ENCODE measurements at regions not wholly inside any gene's neighbourhood (a gene's known extent, or its start where the extent isn't known, plus 50 kb on each side); places are given as distances from the start of the nearest gene placed in this dataset.

- POLR2A ChIA-PET: no interaction called here
- TF ChIP-seq CTCF (IDR thresholded peaks at IDR 0.05; ENCODE audit: insufficient read depth, low read depth, low read length): no peak
- Histone ChIP-seq H3K27me3 (ENCODE audit: control insufficient read depth, insufficient read depth, low read length) (no peaks in the 10 kb centered on the region), H3K4me3 (ENCODE audit: low read depth, low read length) (no peak overlapping the region), H3K36me3 (ENCODE audit: control insufficient read depth, insufficient read depth, low read length) (no peaks in the 10 kb centered on the region)
- DNase-seq (ENCODE audit: low read depth): no peak
- CTCF ChIA-PET: no interaction called here
These were observed 291.8 kb upstream of the GBE1 start for GRCh38 chr3:82053236-82053635.

- no peak for DNase-seq (ENCODE audit: low read depth)
- POLR2A ChIA-PET: no interaction called here
- H3K4me3 ChIP-seq (ENCODE audit: low read depth, low read length): no peak overlapping the region
- no peak for TF ChIP-seq CTCF (IDR thresholded peaks at IDR 0.05; ENCODE audit: insufficient read depth, low read depth, low read length)
- H3K27me3 ChIP-seq (ENCODE audit: control insufficient read depth, insufficient read depth, low read length): no peaks in the 10 kb centered on the region
- CTCF ChIA-PET: no interaction called here
- H3K36me3 ChIP-seq (ENCODE audit: control insufficient read depth, insufficient read depth, low read length): no peaks in the 10 kb centered on the region
These were observed 288.9 kb upstream of the GBE1 start for GRCh38 chr3:82050382-82050781.

- H3K4me3 ChIP-seq (ENCODE audit: low read depth, low read length): no peak overlapping the region
- no peaks in the 10 kb centered on the region for H3K36me3 ChIP-seq (ENCODE audit: control insufficient read depth, insufficient read depth, low read length)
- ChIA-PET POLR2A (no interaction called here), CTCF (no interaction called here)
- TF ChIP-seq CTCF (IDR thresholded peaks at IDR 0.05; ENCODE audit: insufficient read depth, low read depth, low read length): no peak
- DNase-seq (ENCODE audit: low read depth): no peak
- H3K27me3 ChIP-seq (ENCODE audit: control insufficient read depth, insufficient read depth, low read length): no peaks in the 10 kb centered on the region
These were observed 287.3 kb upstream of the GBE1 start for GRCh38 chr3:82048711-82049110.

- TF ChIP-seq CTCF (IDR thresholded peaks at IDR 0.05; ENCODE audit: insufficient read depth, low read depth, low read length): no peak
- H3K4me3 ChIP-seq (ENCODE audit: low read depth, low read length): no peak overlapping the region
- no peaks in the 10 kb centered on the region for H3K36me3 ChIP-seq (ENCODE audit: control insufficient read depth, insufficient read depth, low read length)
- CTCF ChIA-PET: no interaction called here
- no peak for DNase-seq (ENCODE audit: low read depth)
- POLR2A ChIA-PET: no interaction called here
- no peaks in the 10 kb centered on the region for H3K27me3 ChIP-seq (ENCODE audit: control insufficient read depth, insufficient read depth, low read length)
These were observed 283.7 kb upstream of the GBE1 start for GRCh38 chr3:82044930-82045705.

GRCh38 chr3:82038556-82038955, 277.1 kb upstream of the GBE1 start:
- DNase-seq (ENCODE audit: low read depth): no peak
- no peaks in the 10 kb centered on the region for H3K27me3 ChIP-seq (ENCODE audit: control insufficient read depth, insufficient read depth, low read length)
- H3K36me3 ChIP-seq (ENCODE audit: control insufficient read depth, insufficient read depth, low read length): no peaks in the 10 kb centered on the region
- H3K4me3 ChIP-seq (ENCODE audit: low read depth, low read length): no peak overlapping the region
- TF ChIP-seq CTCF (IDR thresholded peaks at IDR 0.05; ENCODE audit: insufficient read depth, low read depth, low read length): no peak
- ChIA-PET CTCF (no interaction called here), POLR2A (no interaction called here)
